Ecto neural progenitor cell (in vitro differentiated cells): ENCODE measurements at regions not wholly inside any gene's neighbourhood (a gene's known extent, or its start where the extent isn't known, plus 50 kb on each side); places are given as distances from the start of the nearest gene placed in this dataset.
"Not testable (repeated sequence)": the region's sequence is repeated elsewhere in the genome, so short reads cannot be mapped to it uniquely, and the experiment has no call there.

Source experiments
- DNase-seq: peaks from one replicate; pipeline ENCODE4 v3.0.0-alpha.2; 2018; ENCODE audit warnings: low spot score

DNA sequence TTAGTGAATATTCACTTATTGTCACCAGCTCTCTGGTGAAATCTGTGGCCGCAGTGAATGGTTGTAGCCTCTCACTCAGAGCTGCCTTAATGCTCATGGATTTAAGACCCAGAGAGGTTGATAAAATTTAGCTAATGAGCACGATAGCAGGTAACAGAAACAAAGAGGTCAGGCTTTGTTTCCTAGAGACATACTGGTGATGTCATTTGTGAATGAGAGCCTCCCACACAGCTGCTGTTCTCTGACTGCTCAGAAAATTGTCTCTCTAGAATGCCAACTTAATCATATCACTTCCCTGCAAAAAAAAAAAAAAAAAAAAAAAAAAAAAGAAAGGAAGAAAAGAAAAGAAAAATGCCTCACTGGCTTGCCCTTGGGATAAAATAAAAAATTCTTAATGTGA lies 411.7 kb upstream of the MYT1L start:
- no peak for DNase-seq

- DNase-seq = no peak
These were observed 409.2 kb upstream of the MYT1L start for GRCh38 chr2:2740238-2740775.

GRCh38 chr2:2739231-2739795 lies 408.2 kb upstream of the MYT1L start:
- no peak for DNase-seq

GRCh38 chr2:2738684-2739083 lies 407.6 kb upstream of the MYT1L start:
- DNase-seq = no peak

DNA sequence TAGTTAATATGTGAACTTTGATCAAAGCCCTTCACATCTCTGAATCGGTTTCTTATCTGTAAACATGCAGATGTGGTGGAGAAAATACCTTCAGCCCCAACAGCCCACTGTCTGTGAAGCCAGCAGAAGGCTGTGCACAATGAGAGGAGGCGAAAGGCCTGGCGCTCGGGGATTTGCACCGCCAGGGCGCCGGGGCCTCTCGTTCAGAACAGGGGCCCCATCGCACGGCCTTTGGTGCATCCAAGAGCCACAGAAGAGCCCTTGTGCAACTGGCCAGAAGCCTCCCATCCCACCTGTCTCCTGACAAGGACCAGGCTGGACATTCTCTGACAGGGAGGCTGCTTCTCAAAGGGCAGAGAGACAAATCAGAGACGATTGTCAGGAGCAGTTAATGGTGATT lies 407.2 kb upstream of the MYT1L start:
- no peak for DNase-seq

DNA sequence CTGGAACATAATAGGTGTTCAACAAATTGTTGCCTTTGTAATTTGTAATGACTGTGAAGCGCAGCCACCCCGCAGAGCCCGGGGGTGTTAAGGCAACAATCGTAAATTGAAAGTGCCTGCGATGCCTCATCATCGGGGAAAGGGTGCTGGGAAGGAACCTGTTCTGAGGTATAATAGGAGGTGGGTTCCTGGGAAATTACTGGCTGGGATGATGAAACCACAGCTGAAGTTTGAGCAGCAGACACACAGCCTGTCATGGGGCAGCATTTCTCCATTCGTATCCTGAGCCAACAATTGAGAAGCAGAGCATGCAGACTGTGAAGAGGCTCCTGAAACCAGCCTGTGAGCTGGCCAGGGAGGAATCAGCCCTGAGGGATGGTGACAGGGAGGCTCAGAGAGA lies 404.0 kb upstream of the MYT1L start:
- no peak for DNase-seq

GRCh38 chr2:2734308-2734707 lies 403.2 kb upstream of the MYT1L start:
- no peak for DNase-seq

DNA sequence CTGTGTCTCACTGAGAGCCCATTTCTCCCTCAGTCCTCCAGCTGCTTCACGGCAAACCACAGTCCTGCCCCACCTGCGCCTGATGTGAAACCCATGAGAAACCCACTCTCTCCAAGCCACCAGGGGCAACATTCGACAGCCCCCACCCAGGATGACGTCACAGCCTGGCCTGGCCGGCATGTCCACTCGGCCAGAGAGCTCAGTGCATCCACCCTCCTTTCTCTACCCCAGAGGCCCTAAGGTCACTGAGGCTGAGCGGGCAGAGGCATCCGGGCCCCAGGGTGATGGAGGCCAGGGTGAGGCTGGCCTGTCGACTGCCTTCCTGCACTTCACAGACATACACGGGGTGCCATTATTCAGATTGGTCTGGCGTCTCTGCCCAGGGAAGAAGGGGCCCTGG lies 402.7 kb upstream of the MYT1L start:
- no peak for DNase-seq

- DNase-seq = no peak
These were observed 401.4 kb upstream of the MYT1L start for GRCh38 chr2:2732331-2733119.

- no peak for DNase-seq
These were observed 400.8 kb upstream of the MYT1L start for GRCh38 chr2:2731816-2732284.

- DNase-seq = no peak
These were observed 400.2 kb upstream of the MYT1L start for GRCh38 chr2:2731101-2731815.

DNA sequence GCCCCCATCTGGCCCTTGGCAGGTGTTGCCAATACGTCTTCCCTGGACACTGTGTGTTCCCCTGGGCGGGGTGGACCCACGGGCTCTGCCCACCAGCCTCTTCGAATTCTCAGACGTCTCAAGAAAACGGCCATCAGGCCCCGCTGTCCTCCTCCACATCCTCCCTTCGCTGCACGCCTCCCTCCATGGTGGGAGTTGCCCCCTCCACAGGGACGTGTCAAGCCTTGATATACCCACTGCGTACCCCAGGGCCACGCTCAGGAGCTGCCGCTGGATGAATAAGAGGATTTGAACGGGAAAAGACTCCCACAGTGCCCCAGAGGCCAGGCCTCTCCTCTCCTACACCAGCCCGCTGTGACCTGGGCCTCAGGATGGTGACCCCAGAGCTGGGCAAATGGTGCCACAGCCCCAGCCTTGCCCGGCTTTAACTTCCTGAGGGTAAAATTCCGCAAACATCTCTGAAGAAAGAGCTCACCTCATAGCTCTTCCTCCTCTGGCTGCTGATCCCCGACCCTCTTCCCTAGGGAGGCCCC lies 399.3 kb upstream of the MYT1L start:
- DNase-seq = no peak

DNA sequence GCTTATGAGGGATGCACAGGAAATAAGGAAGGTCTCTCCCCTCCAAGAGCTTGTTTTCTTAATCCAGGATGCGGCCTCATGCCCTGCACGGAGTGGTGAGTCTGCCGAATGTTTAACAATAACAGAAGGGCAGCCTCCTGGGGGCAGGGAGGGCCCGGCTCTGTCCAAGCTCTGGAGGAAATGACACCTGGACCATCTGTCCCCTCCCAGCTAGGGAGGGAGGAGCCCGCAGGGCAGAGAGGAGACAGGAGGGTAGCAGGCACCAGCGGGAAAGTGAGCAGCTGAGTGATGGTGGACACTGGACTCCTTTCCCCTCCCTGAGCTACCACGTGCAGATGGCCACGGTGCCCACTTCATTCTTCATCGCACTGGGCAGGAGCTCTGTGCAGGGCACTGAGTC lies 398.2 kb upstream of the MYT1L start:
- DNase-seq = no peak

- no peak for DNase-seq
These were observed 397.6 kb upstream of the MYT1L start for GRCh38 chr2:2728635-2729034.

GRCh38 chr2:2727876-2728511 lies 396.9 kb upstream of the MYT1L start:
- DNase-seq = no peak

- no peak for DNase-seq
These were observed 395.1 kb upstream of the MYT1L start for GRCh38 chr2:2726163-2726562.

DNA sequence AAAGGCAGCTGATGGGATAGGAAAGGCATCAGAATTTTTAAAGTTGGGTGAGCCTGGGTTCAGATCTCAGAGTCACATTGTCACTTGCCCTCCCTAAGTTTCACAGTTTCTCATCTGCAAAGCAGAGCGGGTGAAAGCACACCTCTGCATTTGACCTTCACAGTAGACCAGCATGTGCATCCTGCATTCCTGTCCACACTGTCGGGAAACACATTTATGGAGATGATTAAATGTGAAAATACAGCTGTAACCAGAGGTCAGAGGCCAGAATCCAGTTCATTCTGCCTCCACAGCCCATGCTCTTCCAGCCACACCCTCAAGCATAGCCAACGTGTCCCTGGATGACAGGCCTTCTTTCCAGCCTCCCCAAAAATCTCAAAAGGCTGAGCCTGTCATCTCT lies 392.0 kb upstream of the MYT1L start:
- DNase-seq = no peak

DNA sequence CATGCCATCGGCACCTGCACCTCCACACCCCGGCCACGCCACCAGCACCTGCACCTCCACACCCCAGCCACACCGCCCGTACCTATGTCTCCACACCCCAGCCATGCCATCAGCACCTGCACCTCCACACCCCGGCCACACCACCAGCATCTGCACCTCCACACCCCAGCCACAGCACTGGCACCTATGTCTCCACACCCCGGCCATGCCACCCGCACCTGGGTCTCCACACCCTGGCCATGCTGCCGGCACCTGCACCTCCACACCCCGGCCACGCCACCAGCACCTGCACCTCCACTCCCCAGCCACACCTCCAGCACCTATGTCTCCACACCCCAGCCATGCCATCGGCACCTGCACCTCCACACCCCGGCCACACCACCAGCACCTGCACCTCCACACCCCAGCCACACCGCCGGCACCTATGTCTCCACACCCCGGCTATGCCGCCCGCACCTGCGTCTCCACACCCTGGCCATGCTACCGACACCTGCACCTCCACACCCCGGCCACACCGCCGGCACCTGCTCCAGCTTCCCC lies 390.3 kb upstream of the MYT1L start:
- no peak for DNase-seq

DNA sequence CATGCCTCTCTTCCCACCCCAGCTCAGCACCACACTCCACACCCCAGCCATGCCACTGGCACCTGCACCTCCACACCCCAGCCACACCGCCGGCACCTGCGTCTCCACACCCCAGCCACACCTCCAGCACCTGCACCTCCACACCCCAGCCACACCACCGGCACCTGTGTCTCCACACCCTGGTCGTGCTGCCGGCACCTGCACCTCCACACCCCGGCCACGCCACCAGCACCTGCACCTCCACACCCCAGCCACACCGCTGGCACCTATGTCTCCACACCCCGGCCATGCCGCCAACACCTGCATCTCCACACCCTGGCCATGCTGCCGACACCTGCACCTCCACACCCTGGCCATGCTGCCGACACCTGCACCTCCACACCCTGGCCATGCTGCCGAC lies 389.7 kb upstream of the MYT1L start:
- DNase-seq = not testable (repeated sequence)

GRCh38 chr2:2720351-2720750 lies 389.3 kb upstream of the MYT1L start:
- DNase-seq = no peak

DNA sequence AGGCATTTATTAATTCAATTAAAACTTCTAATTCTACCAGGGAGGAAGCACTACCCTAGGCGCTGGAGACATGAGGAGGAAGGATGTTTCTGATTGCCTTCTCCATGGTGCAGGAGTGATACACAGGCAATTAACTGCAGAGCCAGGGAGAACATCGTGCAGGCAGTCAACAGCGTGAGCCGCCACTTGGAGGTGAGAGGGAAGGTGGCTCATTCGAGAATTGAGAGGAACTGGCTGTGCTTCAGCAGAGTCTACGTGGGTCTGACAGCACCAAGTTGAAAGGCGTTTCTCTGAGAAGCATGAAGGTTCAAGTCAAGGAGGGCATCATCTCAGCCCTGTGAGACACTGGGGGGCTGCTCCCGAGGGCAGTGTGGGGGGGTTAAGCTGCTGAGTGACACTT lies 388.7 kb upstream of the MYT1L start:
- DNase-seq = no peak

GRCh38 chr2:2719015-2719414 lies 387.9 kb upstream of the MYT1L start:
- DNase-seq = no peak
